ENCODE measurements at regions not wholly inside any gene's neighbourhood (a gene's known extent, or its start where the extent isn't known, plus 50 kb on each side); places are given as distances from the start of the nearest gene placed in this dataset.

DNA sequence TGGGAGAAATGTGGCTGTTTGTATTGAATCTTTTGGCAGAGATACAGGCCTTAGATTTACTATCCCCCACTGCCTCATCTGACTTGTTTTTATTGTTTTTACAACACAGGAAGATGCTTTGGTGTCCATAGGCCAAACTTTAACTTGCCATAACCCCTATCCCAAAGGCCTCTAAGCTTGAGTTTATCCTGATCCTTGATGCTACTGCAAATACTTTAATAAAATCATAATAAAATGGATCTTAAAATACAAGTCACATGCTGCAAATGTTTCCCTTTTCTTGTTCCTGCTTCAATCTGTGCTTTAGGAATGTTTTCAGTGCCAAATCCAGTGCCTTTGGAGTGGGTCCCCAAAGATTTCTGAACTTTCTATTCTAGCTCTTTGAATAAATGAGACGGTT is 770.6 kb downstream of the DACH1 start:
- TF ChIP-seq, protein P1, sequence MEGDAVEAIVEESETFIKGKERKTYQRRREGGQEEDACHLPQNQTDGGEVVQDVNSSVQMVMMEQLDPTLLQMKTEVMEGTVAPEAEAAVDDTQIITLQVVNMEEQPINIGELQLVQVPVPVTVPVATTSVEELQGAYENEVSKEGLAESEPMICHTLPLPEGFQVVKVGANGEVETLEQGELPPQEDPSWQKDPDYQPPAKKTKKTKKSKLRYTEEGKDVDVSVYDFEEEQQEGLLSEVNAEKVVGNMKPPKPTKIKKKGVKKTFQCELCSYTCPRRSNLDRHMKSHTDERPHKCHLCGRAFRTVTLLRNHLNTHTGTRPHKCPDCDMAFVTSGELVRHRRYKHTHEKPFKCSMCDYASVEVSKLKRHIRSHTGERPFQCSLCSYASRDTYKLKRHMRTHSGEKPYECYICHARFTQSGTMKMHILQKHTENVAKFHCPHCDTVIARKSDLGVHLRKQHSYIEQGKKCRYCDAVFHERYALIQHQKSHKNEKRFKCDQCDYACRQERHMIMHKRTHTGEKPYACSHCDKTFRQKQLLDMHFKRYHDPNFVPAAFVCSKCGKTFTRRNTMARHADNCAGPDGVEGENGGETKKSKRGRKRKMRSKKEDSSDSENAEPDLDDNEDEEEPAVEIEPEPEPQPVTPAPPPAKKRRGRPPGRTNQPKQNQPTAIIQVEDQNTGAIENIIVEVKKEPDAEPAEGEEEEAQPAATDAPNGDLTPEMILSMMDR (IDR thresholded peaks at IDR 0.05; ENCODE audit: insufficient read depth, low read length, poor library complexity, severe bottlenecking) = no peak
- no peak for TF ChIP-seq EZH2phosphoT487 (conservative IDR thresholded peaks at IDR 0.05; ENCODE audit: low read length)
